NB4 (cell line): ENCODE measurements at regions not wholly inside any gene's neighbourhood (a gene's known extent, or its start where the extent isn't known, plus 50 kb on each side); places are given as distances from the start of the nearest gene placed in this dataset.

Experiments used
- DNase-seq: peaks from one replicate; pipeline ENCODE4 v3.0.0; 2010; ENCODE audit warnings: low read depth
- H3K4me3 ChIP-seq: one replicate; pipeline ENCODE4 v1.5.1; 2011; ENCODE audit warnings: mild to moderate bottlenecking, low read depth, low read length, moderate library complexity
- MYC ChIP-seq: IDR thresholded peaks from 2 replicates; pipeline ENCODE4 v1.6.1; 2011; ENCODE audit warnings: low read depth, low read length
- POLR2A ChIP-seq: IDR thresholded peaks from 2 replicates; pipeline ENCODE4 v1.6.1; 2011; ENCODE audit warnings: mild to moderate bottlenecking; ENCODE audit not compliant: insufficient read length; ENCODE audit errors: extremely low read depth
- TF ChIP-seq, protein P1 (sequence below): IDR thresholded peaks from one replicate; pipeline ENCODE4 v1.5.1; 2012; ENCODE audit warnings: low read depth, low read length
- TF ChIP-seq, protein P2 (sequence below): IDR thresholded peaks from 2 replicates; pipeline ENCODE4 v1.6.1; 2011; ENCODE audit warnings: low read depth, low read length

DNA sequence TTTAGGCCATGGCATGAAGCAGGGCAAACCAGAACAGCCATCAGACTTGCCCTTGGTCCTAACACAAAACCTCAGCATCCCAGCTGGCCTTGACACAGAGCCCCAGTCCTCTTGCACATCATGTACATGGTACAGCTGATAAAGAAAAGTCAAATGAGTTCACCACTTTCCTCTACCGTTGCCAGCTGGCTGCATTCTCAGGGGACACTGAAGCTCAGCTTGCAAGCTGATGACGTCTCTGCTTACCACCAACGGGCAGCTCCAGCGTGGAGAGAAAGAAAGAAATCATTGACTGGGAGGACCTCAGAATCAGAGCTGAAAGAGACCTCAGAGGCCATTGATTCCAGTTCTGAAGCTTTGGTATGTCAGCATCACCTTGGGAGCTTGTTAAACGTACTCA lies 80.7 kb upstream of the CES5A start:
- no peak for TF ChIP-seq MYC
- TF ChIP-seq, protein P1, sequence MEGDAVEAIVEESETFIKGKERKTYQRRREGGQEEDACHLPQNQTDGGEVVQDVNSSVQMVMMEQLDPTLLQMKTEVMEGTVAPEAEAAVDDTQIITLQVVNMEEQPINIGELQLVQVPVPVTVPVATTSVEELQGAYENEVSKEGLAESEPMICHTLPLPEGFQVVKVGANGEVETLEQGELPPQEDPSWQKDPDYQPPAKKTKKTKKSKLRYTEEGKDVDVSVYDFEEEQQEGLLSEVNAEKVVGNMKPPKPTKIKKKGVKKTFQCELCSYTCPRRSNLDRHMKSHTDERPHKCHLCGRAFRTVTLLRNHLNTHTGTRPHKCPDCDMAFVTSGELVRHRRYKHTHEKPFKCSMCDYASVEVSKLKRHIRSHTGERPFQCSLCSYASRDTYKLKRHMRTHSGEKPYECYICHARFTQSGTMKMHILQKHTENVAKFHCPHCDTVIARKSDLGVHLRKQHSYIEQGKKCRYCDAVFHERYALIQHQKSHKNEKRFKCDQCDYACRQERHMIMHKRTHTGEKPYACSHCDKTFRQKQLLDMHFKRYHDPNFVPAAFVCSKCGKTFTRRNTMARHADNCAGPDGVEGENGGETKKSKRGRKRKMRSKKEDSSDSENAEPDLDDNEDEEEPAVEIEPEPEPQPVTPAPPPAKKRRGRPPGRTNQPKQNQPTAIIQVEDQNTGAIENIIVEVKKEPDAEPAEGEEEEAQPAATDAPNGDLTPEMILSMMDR = no peak
- no peak for TF ChIP-seq POLR2A
- TF ChIP-seq, protein P2, sequence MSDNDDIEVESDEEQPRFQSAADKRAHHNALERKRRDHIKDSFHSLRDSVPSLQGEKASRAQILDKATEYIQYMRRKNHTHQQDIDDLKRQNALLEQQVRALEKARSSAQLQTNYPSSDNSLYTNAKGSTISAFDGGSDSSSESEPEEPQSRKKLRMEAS = no peak
- peak; percentile 20 for DNase-seq
- no peak overlapping the region for H3K4me3 ChIP-seq

DNA sequence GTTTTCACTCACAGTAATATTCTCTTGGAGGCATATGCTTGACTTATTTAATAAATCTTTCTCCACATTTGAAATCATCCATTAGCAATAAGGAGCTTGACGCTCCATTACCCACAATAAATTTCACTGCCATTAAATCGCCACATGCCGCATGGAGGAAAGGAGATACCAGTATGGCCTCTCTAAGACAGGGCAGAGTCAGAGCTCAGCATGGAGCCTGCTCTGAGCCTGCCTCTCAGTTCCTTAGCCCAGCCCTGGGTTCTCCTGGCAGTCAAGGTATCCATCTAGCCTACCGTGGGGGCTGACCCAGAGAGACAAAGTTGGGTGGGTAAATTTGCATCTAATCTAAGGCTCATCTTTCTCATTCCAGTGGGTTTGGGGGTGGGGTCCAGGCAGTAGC lies 80.3 kb upstream of the CES5A start:
- no peak overlapping the region for H3K4me3 ChIP-seq
- TF ChIP-seq, protein P2 = no peak
- TF ChIP-seq MYC (no peak), POLR2A (no peak)
- TF ChIP-seq, protein P1 = no peak
- DNase-seq = no peak

DNA sequence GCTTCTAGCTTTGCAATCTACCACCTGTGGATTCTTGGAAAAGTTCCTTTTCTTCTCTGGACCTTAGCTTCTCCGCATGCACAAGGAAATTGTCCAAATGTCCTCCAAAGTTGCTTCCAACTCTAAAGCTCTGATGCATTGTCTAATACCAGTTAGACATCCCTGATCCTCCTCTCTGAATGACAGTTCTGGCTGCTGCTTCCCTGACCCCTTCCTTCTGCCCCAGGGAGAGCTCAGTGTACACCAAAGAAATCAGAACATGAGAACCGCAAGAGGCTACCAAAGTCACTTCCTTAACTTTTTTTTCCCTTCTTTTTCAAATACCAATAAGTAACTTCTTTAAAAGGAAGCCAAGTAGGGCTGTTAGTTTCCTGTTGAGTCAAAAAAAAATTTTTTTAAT lies 79.7 kb upstream of the CES5A start:
- H3K4me3 ChIP-seq = no peak overlapping the region
- DNase-seq = no peak
- TF ChIP-seq, protein P1 = no peak
- TF ChIP-seq POLR2A = no peak
- TF ChIP-seq, protein P2 = no peak
- TF ChIP-seq MYC = no peak

DNA sequence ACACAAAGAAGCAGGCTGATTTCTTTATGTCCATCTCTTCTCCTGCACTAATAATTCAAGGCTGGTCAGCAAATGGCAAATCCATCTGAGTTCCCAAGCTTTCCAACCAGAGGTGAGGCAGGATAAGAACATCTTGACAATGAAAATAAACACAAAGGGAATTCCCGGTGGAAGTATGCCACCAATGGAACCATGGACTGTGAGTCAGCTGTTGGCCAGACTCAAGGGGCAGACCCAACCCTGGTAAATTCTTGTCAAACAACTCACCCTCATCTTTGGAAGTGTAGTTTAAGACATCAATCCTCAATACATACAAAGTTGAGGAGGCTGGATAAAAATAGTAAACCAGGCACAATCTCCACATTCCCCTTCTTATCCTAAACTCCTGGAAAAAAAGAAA lies 74.3 kb upstream of the CES5A start:
- no peak overlapping the region for H3K4me3 ChIP-seq
- no peak for DNase-seq
- TF ChIP-seq, protein P2 = no peak
- TF ChIP-seq, protein P1 = no peak

DNA sequence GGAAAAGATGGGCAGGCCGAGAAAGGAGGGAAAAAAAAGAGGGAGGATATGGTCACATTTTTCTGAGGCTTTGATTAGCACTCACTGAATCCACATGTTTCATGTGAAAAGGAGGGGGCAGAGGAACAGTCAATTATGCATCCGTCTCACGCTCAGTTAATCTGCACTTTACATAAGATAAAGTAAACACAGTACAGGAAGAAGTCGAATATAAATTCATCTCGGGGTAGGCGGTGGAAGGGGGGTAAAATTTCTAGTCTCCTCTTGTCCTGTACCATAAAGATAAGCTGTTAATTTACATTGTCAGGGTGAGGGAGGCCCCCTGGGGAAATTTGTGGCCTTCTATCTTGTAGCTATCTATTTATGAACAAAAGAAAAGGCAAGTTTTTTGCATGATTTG lies 73.1 kb upstream of the CES5A start:
- no peak overlapping the region for H3K4me3 ChIP-seq
- TF ChIP-seq, protein P2 = no peak
- no peak for DNase-seq

DNA sequence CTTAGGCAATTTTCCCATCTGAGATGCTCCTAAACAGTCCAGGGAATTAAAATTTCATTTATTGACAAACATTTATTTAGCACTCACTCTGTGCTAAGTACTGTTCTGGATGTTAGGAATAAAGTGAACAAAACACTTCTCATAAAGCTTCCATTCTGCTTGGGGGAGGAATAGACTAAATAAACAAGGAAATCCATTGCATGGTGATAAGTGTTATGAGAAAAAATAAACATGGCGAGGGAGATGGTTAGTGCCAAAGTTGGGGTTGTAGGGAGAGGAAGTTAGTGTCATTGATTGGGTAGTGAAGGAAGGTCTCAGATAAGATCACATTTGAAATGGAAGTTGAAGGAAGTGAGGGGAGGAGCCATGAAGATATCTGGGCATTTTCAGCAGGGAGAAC lies 72.2 kb upstream of the CES5A start:
- no peak overlapping the region for H3K4me3 ChIP-seq
- no peak for DNase-seq
- TF ChIP-seq POLR2A = no peak

DNA sequence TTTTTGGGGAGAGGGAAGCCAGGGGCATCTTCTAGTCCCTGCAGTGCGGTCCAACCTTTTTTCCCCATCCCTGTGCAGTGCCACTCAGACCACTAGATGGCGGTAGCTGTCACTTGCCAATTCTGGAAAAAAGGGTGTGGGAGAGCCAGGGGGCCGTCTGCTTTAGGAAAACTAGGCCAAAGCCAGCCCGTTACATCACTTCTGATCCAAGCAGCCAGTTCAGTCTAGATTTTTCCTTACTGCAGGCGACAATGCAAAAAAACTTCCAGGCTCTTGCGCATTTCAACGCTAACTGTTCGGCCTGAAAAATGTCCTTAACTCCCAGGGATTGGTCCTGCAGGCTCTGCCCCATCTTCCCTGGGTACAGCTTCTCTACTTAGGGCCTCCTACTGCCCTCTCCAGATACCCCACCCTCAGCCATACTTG lies 69.2 kb upstream of the CES5A start:
- H3K4me3 ChIP-seq = no peak overlapping the region
- TF ChIP-seq, protein P2 = no peak
- TF ChIP-seq MYC (no peak), POLR2A (no peak)
- TF ChIP-seq, protein P1 = peak; percentile 99
- peak; percentile 54 for DNase-seq
